ENCODE measurements at regions not wholly inside any gene's neighbourhood (a gene's known extent, or its start where the extent isn't known, plus 50 kb on each side); places are given as distances from the start of the nearest gene placed in this dataset.

DNA sequence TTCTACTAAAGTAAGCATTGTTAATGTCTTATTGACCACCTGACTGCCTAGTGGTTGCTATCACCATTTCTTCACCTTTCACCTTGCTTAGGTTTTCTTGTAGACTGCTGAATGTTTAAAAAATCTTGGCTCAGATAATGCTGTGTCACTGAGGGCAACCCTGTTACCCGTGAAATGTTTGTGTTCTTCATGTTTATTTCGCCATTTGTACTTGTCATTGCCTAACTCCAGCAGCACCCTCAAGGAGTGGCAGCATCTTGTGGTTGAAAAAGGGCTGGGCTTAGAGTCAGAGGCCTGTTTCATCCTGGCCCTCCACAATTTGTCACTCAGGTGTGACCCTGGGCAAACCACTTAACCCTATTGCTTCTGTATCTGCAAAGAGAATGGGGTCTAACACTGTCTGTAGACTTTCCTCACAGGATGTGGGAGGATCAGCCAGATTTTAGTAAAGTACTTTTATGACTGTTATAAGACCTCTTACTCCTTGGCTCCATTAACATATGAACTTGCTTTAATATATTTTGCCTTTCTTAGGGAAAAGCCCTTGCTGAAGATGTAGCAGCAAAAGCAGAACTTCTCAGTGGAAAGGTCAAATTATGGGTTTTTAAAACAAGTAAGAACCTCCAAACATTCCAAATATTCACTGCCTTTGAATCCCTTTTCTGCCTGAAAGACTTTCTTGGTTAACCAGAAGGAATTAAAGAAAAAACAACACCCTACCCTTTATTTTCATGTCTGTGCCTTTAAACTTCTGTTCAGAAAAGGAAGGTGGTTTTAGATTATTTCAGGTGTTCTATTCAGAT lies 154.5 kb upstream of the C11orf87 start:
- no peak for DNase-seq (ENCODE audit: low read depth)

DNA sequence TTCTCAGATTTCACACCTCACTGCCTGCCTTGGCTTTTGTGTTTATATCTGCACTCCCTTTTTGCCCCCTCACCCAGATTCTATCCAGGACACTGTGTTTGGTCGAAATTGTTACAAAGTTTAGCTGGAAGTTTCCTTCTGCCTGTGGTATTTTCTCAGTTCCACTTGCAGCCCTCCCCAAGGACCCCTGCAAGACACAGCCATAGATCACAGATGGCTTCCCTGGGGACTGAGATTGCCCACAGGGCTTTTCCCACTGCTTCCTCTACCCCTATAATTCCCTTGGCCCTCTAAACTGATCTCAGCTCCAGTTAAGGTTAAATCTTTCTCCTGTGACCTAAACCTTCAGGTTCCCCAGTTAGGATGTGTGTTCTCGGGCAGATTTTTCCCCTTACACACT lies 146.1 kb upstream of the C11orf87 start:
- DNase-seq (ENCODE audit: low read depth) = no peak

DNA sequence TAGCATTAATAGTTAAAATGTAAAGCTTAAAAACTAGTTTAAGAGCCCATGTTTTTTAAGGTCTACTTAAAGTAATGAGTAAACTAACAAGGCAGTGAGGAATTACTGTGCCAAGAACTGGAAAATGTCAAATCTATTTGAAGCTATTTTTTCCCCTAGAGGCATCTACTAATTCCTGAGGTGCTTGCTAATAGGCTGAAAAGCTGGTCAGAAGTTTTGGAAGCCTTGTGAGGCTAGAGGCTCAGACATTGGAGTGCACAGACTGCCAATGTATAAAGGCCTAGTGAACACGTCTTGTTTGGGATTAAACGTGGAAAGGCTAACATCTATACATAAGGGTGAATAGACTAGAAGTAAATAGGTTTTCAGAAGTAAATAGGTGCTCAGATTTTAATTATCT lies 136.5 kb upstream of the C11orf87 start:
- DNase-seq (ENCODE audit: low read depth) = no peak

DNA sequence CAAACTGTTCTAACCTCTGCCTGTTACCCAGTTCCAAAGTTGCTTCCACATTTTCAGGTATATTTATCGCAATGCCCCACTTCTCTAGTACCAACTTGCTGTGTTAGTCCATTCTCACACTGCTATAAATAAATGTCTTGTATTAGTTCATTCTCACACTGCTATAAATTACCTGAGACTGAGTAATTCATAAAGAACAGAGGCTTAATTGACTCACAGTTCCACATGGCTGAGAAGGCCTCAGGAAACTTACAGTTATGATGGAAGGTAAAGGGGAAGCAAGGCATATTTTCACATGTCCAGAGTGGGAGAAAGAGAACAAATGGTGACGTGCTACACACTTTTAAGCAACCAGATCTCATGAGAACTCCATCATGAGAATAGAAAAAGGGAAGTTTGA lies 130.4 kb upstream of the C11orf87 start:
- no peak for DNase-seq (ENCODE audit: low read depth)

DNA sequence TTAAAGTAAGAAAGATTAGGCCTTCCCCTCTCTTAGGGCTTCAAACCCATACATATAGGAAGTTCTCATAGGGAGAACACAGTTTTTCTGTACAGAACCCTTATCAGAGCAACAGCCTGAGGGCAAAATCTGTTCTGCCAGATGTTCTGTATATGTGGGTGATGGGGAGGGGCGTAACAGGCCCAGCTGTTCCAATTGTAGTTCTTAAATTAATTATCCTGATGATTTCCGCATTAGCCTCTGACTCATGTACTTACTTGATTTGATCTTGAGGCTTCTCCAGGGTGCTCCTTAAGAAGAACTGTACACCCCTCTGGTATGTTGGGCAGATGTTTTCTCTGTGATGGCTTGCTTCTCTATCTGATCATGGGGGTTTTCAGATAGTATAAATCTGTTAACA lies 123.1 kb upstream of the C11orf87 start:
- no peak for DNase-seq (ENCODE audit: low read depth)

DNA sequence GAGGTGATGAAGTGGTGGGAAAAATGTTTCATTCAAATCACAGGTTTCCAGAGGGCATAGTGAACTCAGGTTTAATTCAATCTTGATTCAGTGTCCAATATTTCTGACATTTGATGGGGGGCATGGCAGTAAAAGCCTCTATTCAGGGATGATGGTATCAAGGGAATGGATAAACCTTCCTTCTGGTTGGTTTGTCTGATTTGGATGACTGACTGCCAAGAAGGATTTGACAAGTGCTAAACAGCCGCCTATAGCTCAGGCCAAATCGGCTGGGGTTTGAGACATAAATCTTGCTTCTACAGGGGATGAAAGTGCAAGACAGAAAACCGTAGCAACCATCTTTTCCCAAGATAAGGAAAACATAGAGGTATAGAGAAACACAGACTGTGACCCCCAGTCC lies 121.8 kb upstream of the C11orf87 start:
- no peak for DNase-seq (ENCODE audit: low read depth)

DNA sequence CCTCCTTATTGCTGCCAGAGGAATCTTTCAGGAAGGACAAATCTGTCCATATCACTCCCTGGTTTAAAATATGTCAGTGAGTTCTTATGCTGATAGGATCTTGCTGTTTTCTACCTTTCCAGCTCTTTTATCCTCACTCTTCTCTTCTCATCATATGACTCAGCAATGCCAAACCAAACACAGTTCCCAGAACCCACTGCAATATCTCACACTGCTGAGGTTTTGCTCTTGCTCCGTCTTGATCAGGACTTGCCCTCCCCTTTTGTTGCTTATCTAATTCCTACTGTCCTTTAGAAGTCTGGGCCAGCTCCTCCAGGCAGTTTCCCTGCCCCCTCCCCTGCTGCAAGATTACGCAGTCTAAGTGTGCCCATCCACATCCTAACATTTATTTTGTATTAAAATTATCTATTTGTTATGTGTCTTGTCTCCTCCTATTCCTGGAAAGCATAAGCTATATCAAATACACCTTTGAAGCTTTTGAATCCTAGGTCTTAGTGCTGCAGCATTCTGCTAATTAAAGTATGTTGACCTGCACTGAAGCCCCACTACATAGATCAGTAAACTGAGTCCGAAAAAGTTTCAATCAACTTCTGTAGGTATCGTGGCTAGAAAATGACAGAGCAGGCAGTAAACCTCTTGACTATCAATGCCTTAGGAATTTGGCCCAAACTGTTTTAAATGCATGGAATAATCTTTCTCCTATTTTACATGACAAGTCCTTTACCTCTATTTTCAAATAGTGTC lies 119.2 kb upstream of the C11orf87 start:
- no peak for DNase-seq (ENCODE audit: low read depth)

DNA sequence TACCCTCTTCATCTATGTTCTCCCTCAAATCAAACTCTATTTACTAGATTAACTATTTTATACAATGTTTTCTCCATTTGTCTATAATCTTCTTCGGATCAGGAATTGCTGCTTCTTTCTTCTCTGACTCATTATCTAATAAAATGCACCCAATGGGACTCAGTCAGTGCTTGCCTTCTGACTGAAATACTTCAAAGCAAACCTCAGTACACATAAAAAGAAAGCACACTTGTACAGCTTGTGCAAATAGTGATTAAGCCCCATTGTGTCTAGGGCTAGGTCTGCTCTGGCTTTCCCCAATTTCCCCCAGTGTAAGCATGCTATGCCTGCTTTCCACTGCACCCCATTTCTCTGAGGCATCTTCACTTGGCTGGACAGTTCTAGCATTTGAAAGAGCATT lies 118.6 kb upstream of the C11orf87 start:
- no peak for DNase-seq (ENCODE audit: low read depth)

DNA sequence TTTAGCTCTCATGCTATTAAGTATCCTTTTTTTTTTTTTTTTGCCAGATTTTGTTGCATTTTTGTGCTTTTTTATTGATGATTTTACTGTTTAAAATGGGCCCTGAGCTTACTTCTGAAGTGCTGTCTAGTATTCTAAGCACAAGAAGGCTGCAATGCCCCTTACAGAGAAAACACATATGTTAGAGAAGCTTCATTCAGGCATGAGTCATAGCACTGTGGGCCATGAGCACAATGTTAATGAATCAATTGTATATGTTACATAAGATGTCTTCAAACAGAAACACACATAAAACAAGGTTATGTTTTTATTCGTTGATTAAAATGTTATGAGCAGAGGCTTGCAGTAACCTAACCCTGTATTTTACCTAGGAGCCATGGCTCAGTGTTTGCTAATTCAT lies 117.8 kb upstream of the C11orf87 start:
- no peak for DNase-seq (ENCODE audit: low read depth)

DNA sequence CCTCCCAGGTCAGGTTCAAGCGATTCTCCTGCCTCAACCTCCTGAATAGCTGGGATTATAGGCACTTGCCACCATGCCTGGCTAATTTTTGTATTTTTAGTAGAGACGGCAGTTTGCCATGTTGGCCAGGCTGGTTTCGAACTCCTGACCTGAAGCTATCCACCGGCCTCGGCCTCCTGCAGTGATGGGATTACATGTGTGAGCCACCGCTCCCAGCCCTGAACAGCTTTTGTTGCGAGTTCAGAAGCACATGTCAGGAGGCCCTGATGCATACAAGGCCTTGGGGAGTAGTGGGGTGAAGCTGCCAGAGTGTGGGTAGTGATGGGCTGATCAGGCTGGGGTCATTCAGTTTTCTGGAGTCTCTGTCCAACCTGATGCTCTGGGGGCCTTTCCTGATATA lies 117.0 kb upstream of the C11orf87 start:
- DNase-seq (ENCODE audit: low read depth) = no peak

DNA sequence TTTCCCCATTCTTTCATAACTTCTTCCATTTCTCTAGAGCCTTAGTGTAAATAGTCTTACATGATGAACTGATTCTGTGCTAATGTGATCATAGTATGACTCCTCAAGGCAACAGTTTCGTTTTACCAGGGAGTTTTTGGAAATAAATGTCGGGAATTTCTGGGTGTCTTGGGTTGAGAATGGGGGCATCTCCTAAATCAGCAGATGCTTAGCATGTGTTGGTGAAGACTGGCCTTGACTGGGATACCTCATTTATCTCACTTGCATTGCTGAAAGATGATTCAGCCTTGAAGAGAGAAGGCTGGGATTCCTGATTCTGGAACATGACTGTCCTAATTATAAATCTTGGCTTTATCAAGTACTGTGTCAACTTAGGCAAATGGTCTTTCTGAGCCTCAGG lies 115.7 kb upstream of the C11orf87 start:
- no peak for DNase-seq (ENCODE audit: low read depth)

DNA sequence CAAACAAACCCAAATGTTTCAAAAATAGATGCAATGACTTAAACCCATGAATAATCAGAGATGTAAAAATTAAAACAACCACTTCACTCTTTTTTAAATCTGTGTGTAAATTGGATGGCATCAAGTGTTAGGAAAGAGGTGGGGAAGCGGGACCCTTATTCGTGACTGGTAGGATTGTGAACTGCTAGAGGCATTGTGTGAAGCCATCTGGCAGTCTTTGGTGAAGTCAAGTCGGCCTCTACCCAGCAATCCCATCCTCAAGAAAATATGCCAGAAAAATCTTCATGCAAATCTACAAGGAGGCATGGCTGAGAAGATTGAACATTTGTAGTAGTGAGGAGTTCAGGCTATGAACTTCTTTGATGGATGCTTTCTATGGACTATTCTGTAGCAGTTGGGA lies 114.6 kb upstream of the C11orf87 start:
- no peak for DNase-seq (ENCODE audit: low read depth)

DNA sequence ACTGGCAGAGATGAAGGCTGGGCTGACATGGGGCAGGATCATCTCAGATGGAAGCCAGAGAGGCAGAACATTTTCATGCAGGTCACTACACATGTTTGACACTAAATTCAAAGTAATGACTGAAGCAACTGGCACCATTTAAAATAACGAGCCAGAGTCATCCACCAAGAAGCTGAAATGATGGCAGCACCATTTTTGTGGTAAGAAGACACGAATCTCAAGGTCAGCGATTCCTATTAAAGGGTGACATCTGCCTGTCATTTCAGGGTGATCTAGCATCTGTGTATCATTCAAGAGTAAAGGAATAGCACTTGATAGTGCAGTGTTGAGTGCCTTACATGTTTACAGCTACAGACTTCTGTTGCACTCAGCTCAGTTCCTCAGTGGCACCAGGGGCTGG lies 113.4 kb upstream of the C11orf87 start:
- no peak for DNase-seq (ENCODE audit: low read depth)

DNA sequence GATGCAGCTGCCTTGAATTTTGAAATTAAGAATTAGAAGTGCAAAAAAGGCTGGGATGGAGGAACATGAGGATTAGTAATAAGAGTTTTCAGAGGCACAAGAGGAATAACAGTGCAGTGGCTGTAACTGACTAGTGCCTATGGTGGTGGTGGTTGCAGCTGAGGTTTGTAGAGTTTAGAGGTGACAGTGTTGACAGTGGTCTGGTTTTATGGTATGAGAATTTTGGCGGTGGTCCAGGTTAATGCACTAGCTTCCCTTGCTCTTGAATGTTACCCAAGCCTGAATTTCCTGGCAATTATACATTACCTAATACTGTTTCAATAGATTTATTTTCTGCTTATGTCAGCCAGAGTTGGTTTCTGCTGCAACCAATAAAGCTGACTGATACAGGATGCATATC lies 112.8 kb upstream of the C11orf87 start:
- DNase-seq (ENCODE audit: low read depth) = no peak

DNA sequence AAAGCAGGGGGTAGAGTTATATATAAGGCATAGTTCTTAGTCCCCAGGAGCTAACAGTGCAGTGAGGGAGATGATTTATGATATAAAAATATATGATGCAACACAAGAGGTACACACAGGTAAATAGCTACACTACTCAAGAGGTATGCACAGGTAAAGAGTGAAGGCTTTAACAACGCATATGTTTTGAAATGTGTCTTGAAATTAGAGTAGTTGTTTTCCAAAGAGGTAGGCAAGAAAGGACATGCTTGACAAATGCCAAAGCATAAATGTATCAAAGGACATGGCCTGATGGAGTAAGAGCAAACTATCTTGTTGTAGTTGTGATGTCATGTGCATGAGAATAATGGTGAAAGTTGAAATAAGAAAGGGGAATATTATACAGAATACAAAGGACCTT lies 104.3 kb upstream of the C11orf87 start:
- no peak for DNase-seq (ENCODE audit: low read depth)

DNA sequence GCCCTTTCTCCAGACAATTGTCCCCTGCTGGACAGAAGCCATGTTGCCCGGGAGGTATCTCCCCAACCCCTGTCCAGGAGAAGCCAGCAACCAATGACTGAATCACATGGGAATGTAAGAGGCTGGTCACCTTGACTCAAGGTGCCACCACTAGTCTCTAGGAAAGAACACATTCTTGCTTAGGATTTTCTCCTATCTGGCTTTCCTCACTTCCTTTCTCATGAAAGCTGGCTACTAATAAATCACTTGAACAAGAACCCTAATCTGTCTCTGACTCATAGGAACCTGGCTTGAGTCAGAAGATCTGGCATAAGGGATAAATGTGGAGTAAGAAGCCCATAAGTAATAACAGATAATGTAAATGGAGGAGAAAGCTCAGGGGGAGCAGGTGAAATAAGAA lies 101.4 kb upstream of the C11orf87 start:
- DNase-seq (ENCODE audit: low read depth) = no peak

DNA sequence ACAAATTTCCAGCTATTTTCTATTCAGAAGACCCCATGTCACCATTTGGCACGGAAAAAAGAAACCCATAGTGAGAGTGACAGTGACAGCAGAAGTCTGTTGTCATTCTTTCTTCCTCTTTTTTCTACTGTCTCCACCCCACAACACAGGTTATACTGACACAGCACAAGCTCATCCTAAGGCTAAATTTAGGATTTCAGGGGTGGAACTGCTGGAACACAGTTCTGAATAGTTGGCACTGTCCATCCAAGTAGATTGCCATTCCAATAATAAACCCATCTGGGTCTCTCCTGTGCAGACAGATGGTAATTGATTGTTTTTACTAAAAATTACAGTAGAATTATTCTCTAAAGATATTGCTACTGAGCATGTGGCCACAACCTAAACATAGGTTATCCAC lies 95.2 kb upstream of the C11orf87 start:
- no peak for DNase-seq (ENCODE audit: low read depth)

DNA sequence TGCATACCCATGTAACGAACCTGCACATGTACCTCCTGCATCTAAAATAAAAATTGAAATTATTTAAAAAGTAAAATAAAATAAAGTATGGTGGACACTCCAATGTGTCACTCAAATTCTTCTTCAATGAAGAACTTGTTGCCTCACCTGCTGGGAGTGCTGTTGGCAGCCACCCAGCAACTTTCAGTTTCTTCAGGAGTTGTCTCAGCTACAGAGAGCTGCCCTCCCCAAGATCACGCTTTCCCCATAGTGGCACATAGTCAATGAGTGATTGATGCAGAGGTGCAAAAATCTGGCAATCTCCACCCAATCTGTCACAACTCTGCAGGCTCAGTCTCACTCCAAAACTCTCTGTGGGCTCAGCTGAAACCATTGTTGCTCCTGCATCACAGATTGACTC lies 92.3 kb upstream of the C11orf87 start:
- no peak for DNase-seq (ENCODE audit: low read depth)

DNA sequence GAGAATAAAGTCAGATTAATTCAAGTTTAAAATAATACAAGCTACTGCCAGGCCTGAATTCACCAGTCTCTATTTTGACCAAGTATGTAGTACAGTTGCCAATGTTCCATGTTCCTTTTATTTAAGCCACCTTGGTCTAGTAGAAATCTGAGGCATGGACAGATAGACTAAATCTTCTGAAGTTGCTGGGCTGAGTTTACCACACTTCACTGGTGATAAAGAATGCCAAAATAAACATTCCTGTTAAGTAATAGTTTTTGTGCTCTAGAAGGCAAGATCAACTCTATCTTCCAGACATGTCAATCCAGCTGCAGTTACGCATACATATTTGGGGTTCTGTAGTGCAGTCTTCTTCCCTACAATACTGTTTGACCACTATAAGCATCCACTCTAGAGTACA lies 83.9 kb upstream of the C11orf87 start:
- no peak for DNase-seq (ENCODE audit: low read depth)

DNA sequence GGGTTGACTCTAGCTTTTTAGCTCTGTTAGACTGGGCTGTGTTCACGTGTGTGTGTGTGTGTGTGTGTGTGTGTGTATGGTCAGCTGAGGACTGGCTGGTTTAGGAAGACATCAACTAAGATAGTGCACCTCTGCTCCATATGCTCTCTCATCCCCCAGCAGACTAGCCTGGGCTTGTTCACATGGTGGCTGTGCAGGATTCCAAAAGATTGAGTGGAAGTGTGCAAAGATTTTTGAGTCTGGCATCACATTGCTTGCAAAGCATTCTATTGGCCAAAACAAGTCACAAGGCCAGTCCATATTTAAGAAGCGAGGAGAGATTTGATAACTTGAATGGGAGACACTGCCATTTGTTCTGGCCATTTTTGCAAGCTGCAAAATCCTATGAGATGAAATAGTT lies 79.7 kb upstream of the C11orf87 start:
- no peak for DNase-seq (ENCODE audit: low read depth)

DNA sequence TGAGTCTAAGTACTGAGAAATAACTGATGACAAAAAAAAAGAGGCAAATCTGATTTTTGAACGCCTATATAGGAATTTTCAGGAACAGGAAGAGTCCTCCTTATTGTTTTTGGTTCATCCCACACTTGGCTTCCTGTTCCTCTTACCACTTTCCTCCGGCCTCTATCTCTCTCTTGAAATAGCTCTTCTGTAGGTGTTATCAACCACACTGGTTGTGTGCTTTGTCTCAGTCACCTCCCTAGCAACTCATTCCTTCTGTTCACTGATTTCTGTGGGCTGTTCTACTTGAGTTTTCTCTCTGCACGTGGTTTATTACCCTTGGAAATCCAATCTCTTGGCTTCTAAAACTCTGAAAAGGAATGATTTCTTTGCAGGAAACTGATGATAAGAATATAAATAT lies 78.7 kb upstream of the C11orf87 start:
- no peak for DNase-seq (ENCODE audit: low read depth)

DNA sequence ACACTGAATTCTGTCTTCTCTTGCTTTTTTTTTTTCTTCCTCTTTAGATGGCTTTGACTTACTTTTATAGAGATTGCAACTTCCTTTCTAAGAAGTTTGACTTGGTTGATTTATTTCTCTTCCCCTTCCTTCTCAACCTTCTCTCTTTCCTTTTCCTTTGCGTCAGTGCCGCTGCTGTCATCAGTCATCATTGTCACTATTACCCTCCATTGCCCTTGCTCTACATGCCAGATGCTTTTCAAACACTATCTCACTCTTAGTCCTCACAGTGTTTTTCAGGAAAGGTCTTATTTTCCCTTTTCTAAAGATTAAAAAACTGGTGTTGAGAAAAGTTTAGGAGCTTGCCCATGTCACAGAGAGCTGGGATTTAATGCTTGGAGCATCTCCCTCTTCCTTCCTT lies 74.7 kb upstream of the C11orf87 start:
- no peak for DNase-seq (ENCODE audit: low read depth)

DNA sequence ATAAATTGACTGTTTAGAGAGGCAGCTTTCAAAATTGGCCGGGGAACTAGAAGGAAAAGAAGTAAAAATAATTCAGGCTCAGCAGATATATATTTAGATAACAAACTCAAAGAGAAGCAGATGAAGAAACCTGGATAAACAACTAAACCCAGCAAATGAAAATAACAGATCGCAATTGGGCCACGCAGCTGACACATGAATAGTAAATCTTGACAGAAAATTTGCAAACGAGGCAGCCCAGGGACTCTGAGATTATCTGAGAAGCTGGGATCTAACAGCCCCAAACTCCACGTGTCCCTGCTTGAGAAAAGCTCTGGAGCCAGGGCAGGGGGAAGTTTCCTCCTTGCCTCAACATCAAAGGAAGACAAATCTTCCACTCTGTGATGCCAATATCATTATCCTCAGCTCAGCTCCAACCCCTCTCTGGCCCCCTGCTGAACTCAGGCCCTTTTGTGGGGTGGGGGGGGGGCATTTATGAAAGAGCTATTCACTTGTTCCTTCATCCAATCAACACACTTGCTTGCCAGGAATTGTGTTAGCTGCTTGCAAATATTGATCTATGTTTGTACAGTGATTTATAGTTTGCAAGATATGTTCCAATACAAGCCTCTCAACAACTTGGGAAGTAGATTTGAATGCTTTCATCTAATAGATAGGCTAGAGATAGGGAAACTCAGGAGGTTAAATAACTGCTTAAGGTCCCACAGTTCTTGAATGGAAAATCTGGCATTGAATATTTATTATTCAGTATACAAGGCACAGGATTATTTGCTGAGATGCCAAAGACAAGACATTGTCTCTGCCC lies 72.5 kb upstream of the C11orf87 start:
- no peak for DNase-seq (ENCODE audit: low read depth)
